Activated effector memory CD4-positive, alpha-beta T cell treated with anti-CD3 and anti-CD28 coated beads, Interleukin-2, amount 50 U/mL, for 16 hours (primary cell): ENCODE measurements at regions not wholly inside any gene's neighbourhood (a gene's known extent, or its start where the extent isn't known, plus 50 kb on each side); places are given as distances from the start of the nearest gene placed in this dataset.
"Not testable (repeated sequence)": the region's sequence is repeated elsewhere in the genome, so short reads cannot be mapped to it uniquely, and the experiment has no call there.

ENCODE experiments used
- DNase-seq: peaks from one replicate; pipeline ENCODE4 v3.0.0-alpha.2; 2020

DNA sequence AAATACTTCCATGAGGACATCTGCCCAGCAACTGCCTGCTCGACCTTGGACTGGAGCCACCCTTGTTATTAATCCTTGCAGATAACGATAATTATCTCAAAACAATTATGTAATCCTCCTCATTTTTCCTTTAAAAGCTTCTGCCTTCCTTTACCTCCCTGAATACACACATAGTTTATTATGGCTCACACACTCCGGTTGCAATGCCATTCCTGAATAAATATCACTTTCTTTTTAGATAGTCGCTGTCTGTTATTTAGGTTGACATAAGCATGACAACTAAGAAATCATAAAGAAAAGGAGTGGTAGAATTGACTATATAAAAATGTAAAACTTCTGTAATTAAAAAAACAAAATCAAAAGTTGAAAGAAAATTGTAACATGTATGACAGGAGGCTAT lies 64.8 kb downstream of the B4GALT7 start:
- DNase-seq: not testable (repeated sequence)

DNA sequence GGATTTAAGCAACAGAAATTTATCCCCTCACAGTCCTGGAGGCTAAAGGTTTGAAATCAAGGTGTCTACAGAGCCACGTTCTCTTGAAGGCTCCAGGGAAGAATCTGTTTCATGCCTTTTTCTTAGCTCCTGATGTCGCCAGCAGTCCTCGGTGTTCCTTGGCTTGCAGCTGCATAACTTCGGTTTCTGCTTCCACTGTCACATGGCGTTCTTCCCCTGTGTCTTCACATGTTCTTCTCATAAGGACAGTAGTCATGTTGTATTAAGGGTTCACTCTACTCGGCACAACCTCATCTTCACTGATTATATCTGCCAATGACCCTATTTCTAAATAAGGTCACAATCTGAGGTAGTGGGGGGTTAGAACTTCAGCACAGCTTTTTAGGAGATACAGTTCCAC lies 65.2 kb downstream of the B4GALT7 start:
- DNase-seq: not testable (repeated sequence)

GRCh38 chr5:177665960-177666359 lies 66.0 kb downstream of the B4GALT7 start:
- not testable (repeated sequence) for DNase-seq

DNA sequence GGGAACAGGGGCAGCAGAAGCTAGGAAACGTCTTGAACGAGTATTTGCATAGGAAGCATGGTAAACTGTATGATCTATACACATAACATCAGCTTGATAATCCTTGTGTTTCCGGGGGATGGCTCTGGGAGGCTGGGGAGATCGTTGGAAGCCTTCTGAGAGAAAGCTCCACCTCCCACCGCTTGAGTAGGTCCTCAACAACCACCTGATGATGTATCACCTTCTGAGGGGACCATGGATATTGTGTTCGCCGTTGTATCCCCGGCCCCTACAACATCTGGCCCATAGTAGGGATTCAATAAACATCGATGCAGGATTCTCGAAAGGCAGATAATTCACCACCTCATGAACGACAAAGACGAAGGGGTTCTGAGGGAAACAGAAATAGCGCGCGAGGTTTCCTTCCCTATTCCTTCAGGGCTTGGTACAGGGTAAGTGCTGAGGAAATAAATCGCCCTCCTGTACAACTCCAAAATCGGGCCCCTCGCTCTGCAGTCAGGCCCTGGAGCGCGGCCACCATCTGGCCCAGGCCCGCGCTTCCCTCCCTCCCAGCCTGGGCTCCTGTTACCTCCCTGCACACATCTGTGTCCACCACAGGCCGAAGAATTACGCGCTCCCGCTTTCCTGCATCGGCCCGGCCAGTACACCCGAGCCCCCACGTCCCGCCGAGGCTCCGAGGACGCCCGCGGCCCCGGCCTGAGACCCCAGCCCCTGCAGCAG lies 71.3 kb downstream of the B4GALT7 start:
- not testable (repeated sequence) for DNase-seq

DNA sequence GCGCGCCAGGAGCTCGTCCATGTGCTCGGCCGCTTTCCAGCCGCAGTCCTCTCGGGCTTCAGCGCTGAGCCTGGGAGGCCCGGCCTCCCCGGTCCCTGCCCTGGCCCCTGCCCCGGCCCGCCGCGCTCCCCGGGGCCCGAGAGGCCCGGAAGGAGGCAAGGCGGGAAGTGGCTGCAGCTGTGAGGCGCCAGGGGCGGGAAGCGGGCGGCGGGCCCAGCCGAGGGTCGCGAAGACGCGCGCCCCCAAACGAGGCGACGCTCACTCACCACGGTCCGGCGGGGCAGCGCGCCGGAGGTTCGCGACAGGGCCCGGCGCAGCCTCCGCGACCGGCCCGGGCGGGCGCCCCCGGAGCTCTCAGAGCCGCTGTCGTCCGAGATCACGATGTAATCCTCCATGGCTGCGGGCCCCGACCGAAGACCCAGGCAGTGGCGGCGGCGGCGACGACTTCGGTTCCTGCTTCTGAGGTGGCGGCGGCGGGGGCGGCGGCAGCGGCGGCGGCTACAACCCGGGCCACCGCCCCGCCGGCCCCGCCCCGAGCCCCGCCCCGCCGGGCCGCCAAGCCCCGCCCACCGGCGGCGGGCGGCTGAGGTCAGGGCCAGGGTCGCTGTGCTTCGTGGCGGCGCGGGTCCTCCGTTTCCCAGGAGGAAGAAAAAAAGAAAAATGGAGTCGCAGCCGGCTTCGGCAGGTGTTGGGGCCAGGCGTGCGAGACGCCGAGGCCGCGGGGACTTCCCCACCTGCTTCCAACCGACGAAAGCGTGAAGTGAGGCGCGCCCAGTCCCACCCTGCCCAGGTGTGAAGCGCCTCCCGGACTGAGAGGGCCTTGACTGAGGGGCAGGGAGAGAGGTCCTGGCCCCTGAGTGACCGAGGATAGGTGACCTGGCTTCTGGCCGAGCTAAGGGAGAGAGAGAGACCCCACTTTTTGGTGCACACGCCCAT lies 72.1 kb downstream of the B4GALT7 start:
- peak; percentile 92 for DNase-seq
